ENCODE measurements at regions not wholly inside any gene's neighbourhood (a gene's known extent, or its start where the extent isn't known, plus 50 kb on each side); places are given as distances from the start of the nearest gene placed in this dataset.

GRCh38 chr6:74567281-74567922 is 638.5 kb downstream of the COL12A1 start:
- Histone ChIP-seq H4K20me1 (ENCODE audit: control insufficient read depth, insufficient read depth, low read length, poor library complexity, severe bottlenecking) (no peaks in the 10 kb centered on the region), H3K4me1 (ENCODE audit: control insufficient read depth in 2 of 2, insufficient read depth in 2 of 2, low read length in 2 of 2) (no peaks in the 10 kb centered on the region), H3K4me2 (replicated peaks; ENCODE audit: low read depth, low read length, poor library complexity, severe bottlenecking) (no peak overlapping the region), H3K9ac (ENCODE audit: low read length) (no peak overlapping the region), H3K36me3 (replicated peaks in 1 of 2; ENCODE audit: control extremely low read depth in 1 of 2, control insufficient read depth in 1 of 2, extremely low read depth in 1 of 2, insufficient read depth in 2 of 2, low read length in 1 of 2) (no peaks in the 10 kb centered on the region), H2AFZ (ENCODE audit: insufficient read depth, low read depth, low read length, poor library complexity, severe bottlenecking) (no peak overlapping the region), H3K9me3 (ENCODE audit: control extremely low read depth in 1 of 3, control insufficient read depth in 2 of 3, insufficient read depth in 1 of 3, low read length in 2 of 3) (no peaks in the 10 kb centered on the region), H3K27ac (ENCODE audit: low read length in 2 of 2) (no peak overlapping the region), H3K79me2 (ENCODE audit: control insufficient read depth, insufficient read depth, low read length) (no peaks in the 10 kb centered on the region), H3K4me3 (ENCODE audit: control extremely low read depth in 1 of 5, extremely low read depth in 1 of 5, insufficient read depth in 1 of 5, low read depth in 2 of 5, low read length in 4 of 5) (no peak overlapping the region), H3K27me3 (replicated peaks in 1 of 4; ENCODE audit: control extremely low read depth in 1 of 4, control insufficient read depth in 3 of 4, insufficient read depth in 4 of 4, low read length in 3 of 4) (no peaks in the 10 kb centered on the region)
- DNase-seq: no peak
- Mint-ChIP-seq H3K4me1 (no peaks in the 10 kb centered on the region), H3K27me3 (no peaks in the 10 kb centered on the region), H3K27ac (no peak overlapping the region), H3K4me3 (no peak overlapping the region), H3K9me3 (ENCODE audit: insufficient read depth) (no peaks in the 10 kb centered on the region)
- no peak for ATAC-seq (ENCODE audit: low read depth)
- ChIA-PET CTCF (no interaction called here), POLR2A (no interaction called here)
- intact Hi-C loops (cut with micrococcal nuclease): no loop called here
- 93% methylated on average over 2 of the region's 7 CpGs for WGBS (ENCODE audit: insufficient coverage)
- no peak for TF ChIP-seq EZH2 (IDR thresholded peaks at IDR 0.05; ENCODE audit: borderline replicate concordance, insufficient read depth, low read depth, low read length, poor library complexity, severe bottlenecking)
- TF ChIP-seq, protein P1, sequence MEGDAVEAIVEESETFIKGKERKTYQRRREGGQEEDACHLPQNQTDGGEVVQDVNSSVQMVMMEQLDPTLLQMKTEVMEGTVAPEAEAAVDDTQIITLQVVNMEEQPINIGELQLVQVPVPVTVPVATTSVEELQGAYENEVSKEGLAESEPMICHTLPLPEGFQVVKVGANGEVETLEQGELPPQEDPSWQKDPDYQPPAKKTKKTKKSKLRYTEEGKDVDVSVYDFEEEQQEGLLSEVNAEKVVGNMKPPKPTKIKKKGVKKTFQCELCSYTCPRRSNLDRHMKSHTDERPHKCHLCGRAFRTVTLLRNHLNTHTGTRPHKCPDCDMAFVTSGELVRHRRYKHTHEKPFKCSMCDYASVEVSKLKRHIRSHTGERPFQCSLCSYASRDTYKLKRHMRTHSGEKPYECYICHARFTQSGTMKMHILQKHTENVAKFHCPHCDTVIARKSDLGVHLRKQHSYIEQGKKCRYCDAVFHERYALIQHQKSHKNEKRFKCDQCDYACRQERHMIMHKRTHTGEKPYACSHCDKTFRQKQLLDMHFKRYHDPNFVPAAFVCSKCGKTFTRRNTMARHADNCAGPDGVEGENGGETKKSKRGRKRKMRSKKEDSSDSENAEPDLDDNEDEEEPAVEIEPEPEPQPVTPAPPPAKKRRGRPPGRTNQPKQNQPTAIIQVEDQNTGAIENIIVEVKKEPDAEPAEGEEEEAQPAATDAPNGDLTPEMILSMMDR (IDR thresholded peaks at IDR 0.05): no peak

GRCh38 chr6:74557236-74557635 is 648.6 kb downstream of the COL12A1 start:
- CTCF ChIA-PET: no interaction called here
- POLR2A ChIA-PET: no interaction called here

More at GRCh38 chr6:74557236-74557635, 648.6 kb downstream of the COL12A1 start:
- Mint-ChIP-seq H3K4me1 (no peaks in the 10 kb centered on the region), H3K9me3 (ENCODE audit: insufficient read depth) (peaks cover 2% of the 10 kb centered on the region), H3K27me3 (no peaks in the 10 kb centered on the region), H3K4me3 (no peak overlapping the region), H3K27ac (no peak overlapping the region)
- no peaks in the 10 kb centered on the region for H4K20me1 ChIP-seq (ENCODE audit: control insufficient read depth, insufficient read depth, low read length, poor library complexity, severe bottlenecking)
- no peak overlapping the region for H3K27ac ChIP-seq (ENCODE audit: low read length in 2 of 2)
- no peaks in the 10 kb centered on the region for H3K4me1 ChIP-seq (ENCODE audit: control insufficient read depth in 2 of 2, insufficient read depth in 2 of 2, low read length in 2 of 2)
- no peaks in the 10 kb centered on the region for H3K79me2 ChIP-seq (ENCODE audit: control insufficient read depth, insufficient read depth, low read length)
- no peak overlapping the region for H3K9ac ChIP-seq (ENCODE audit: low read length)
- ATAC-seq (ENCODE audit: low read depth): no peak
- no peak overlapping the region for H3K4me3 ChIP-seq (ENCODE audit: control extremely low read depth in 1 of 5, extremely low read depth in 1 of 5, insufficient read depth in 1 of 5, low read depth in 2 of 5, low read length in 4 of 5)
- no peaks in the 10 kb centered on the region for H3K27me3 ChIP-seq (replicated peaks in 1 of 4; ENCODE audit: control extremely low read depth in 1 of 4, control insufficient read depth in 3 of 4, insufficient read depth in 4 of 4, low read length in 3 of 4)
- no peak for TF ChIP-seq EZH2 (IDR thresholded peaks at IDR 0.05; ENCODE audit: borderline replicate concordance, insufficient read depth, low read depth, low read length, poor library complexity, severe bottlenecking)
- TF ChIP-seq, protein P1 (IDR thresholded peaks at IDR 0.05): no peak
- H3K9me3 ChIP-seq (ENCODE audit: control extremely low read depth in 1 of 3, control insufficient read depth in 2 of 3, insufficient read depth in 1 of 3, low read length in 2 of 3): peaks cover 0 to 5% (median 0%) of the 10 kb centered on the region in 3 donors
- no peak overlapping the region for H2AFZ ChIP-seq (ENCODE audit: insufficient read depth, low read depth, low read length, poor library complexity, severe bottlenecking)
- no peak for DNase-seq
- no peak overlapping the region for H3K4me2 ChIP-seq (replicated peaks; ENCODE audit: low read depth, low read length, poor library complexity, severe bottlenecking)
- intact Hi-C loops (cut with micrococcal nuclease): no loop called here
- H3K36me3 ChIP-seq (replicated peaks in 1 of 2; ENCODE audit: control extremely low read depth in 1 of 2, control insufficient read depth in 1 of 2, extremely low read depth in 1 of 2, insufficient read depth in 2 of 2, low read length in 1 of 2): no peaks in the 10 kb centered on the region
